ENCODE measurements at regions not wholly inside any gene's neighbourhood (a gene's known extent, or its start where the extent isn't known, plus 50 kb on each side); places are given as distances from the start of the nearest gene placed in this dataset.

- in situ Hi-C loops (cut with MboI; ENCODE audit: low pct_unique_long_range_greater_than_20kb in 2 of 9, low sequenced_read_pairs in 9 of 9, unreplicated experiment in 9 of 9): loop anchor here in 2 of 9 experiments (25.0 kb wide), 1 partner anchor 506 kb away; the partner anchor contains the start of gene SULF2 (in 2 of the 2)
- ATAC-seq (replicated peaks in 6 of 8): peak in 3 of 8 experiments; percentile 14 to 40 (median 40)
- 59 to 77% (median 67%) methylated on average over 3 to 10 of the region's 10 CpGs; no CpG with 5 or more reads in 3 of the 10 experiments for WGBS, 10 experiments
- H3K27ac ChIP-seq: no peak overlapping the region
- peaks cover 33 to 45% of the 10 kb centered on the region in 2 donors for H3K4me1 ChIP-seq (replicated peaks in 1 of 2)
- no peak overlapping the region for H3K4me3 ChIP-seq
Measured at GRCh38 chr20:48292806-48293205, 507.5 kb upstream of the SULF2 start.

- H3K4me1 ChIP-seq (replicated peaks in 1 of 2): peaks cover 40 to 49% of the 10 kb centered on the region in 2 donors
- WGBS, 10 experiments: 60 to 100% (median 75%) methylated on average over 1 to 4 of the region's 4 CpGs; no CpG with 5 or more reads in 1 of the 10 experiments
- H3K4me3 ChIP-seq: no peak overlapping the region
- in situ Hi-C loops (cut with MboI; ENCODE audit: low pct_unique_long_range_greater_than_20kb in 2 of 9, low sequenced_read_pairs in 9 of 9, unreplicated experiment in 9 of 9): loop anchor here in 2 of 9 experiments (25.0 kb wide), 1 partner anchor 505 kb away; the partner anchor contains the start of gene SULF2 (in 2 of the 2)
- no peak for ATAC-seq (replicated peaks in 6 of 8)
- no peak overlapping the region for H3K27ac ChIP-seq
Measured at GRCh38 chr20:48291896-48292295, 506.6 kb upstream of the SULF2 start.

- H3K4me3 ChIP-seq: no peak overlapping the region
- WGBS, 10 experiments: 46 to 100% (median 100%) methylated on average over 1 to 2 of the region's 2 CpGs; no CpG with 5 or more reads in 3 of the 10 experiments
- no peak for ATAC-seq (replicated peaks in 6 of 8)
- in situ Hi-C loops (cut with MboI; ENCODE audit: low pct_unique_long_range_greater_than_20kb in 2 of 9, low sequenced_read_pairs in 9 of 9, unreplicated experiment in 9 of 9): loop anchor here in 2 of 9 experiments (25.0 kb wide), 1 partner anchor 502 kb away; the partner anchor contains the start of gene SULF2 (in 2 of the 2)
- H3K27ac ChIP-seq: no peak overlapping the region
- peaks cover 31 to 39% of the 10 kb centered on the region in 2 donors for H3K4me1 ChIP-seq (replicated peaks in 1 of 2)
Measured at GRCh38 chr20:48288930-48289507, 503.7 kb upstream of the SULF2 start.

GRCh38 chr20:48287552-48288170, 502.4 kb upstream of the SULF2 start:
- WGBS, 10 experiments: 71 to 100% (median 100%) methylated on average over 1 to 4 of the region's 6 CpGs; no CpG with 5 or more reads in 2 of the 10 experiments
- ATAC-seq (replicated peaks in 6 of 8): no peak
- no peak overlapping the region for H3K4me3 ChIP-seq
- peaks cover 35 to 36% of the 10 kb centered on the region in 2 donors for H3K4me1 ChIP-seq (replicated peaks in 1 of 2)
- peak overlapping the region in 1 of 2 donors; percentile 15 for H3K27ac ChIP-seq
- in situ Hi-C loops (cut with MboI; ENCODE audit: low pct_unique_long_range_greater_than_20kb in 2 of 9, low sequenced_read_pairs in 9 of 9, unreplicated experiment in 9 of 9): loop anchor here in 2 of 9 experiments (25.0 kb wide), 1 partner anchor 500 kb away; the partner anchor contains the start of gene SULF2 (in 2 of the 2)

- peak overlapping the region; percentile 15 to 71 for H3K27ac ChIP-seq
- in situ Hi-C loops (cut with MboI; ENCODE audit: low pct_unique_long_range_greater_than_20kb in 2 of 9, low sequenced_read_pairs in 9 of 9, unreplicated experiment in 9 of 9): loop anchor here in 2 of 9 experiments (25.0 kb wide), 1 partner anchor 500 kb away; the partner anchor contains the start of gene SULF2 (in 2 of the 2)
- ATAC-seq (replicated peaks in 6 of 8): peak in 6 of 8 experiments; percentile 41 to 74 (median 64)
- peaks cover 30 to 35% of the 10 kb centered on the region in 2 donors for H3K4me1 ChIP-seq (replicated peaks in 1 of 2)
- no peak overlapping the region for H3K4me3 ChIP-seq
- 0 to 90% (median 40%) methylated on average over 1 to 6 of the region's 7 CpGs; no CpG with 5 or more reads in 1 of the 10 experiments for WGBS, 10 experiments
Measured at GRCh38 chr20:48287021-48287494, 501.8 kb upstream of the SULF2 start.

- WGBS, 10 experiments: 20 to 83% (median 50%) methylated on average over 1 of the region's 1 CpG; no CpG with 5 or more reads in 5 of the 10 experiments
- in situ Hi-C loops (cut with MboI; ENCODE audit: low pct_unique_long_range_greater_than_20kb in 2 of 9, low sequenced_read_pairs in 9 of 9, unreplicated experiment in 9 of 9): loop anchor here in 2 of 9 experiments (25.0 kb wide), 1 partner anchor 499 kb away; the partner anchor contains the start of gene SULF2 (in 2 of the 2)
Measured at GRCh38 chr20:48286601-48287000, 501.3 kb upstream of the SULF2 start.

GRCh38 chr20:48285656-48286055, 500.4 kb upstream of the SULF2 start:
- WGBS, 10 experiments: 0 to 40% (median 0%) methylated on average over 1 of the region's 1 CpG; no CpG with 5 or more reads in 5 of the 10 experiments
- ATAC-seq (replicated peaks in 6 of 8): no peak
- Histone ChIP-seq H3K4me3 (no peak overlapping the region), H3K27ac (no peak overlapping the region), H3K4me1 (replicated peaks in 1 of 2) (peaks cover 39 to 40% of the 10 kb centered on the region in 2 donors)
- in situ Hi-C loops (cut with MboI; ENCODE audit: low pct_unique_long_range_greater_than_20kb in 2 of 9, low sequenced_read_pairs in 9 of 9, unreplicated experiment in 9 of 9): loop anchor here in 2 of 9 experiments (25.0 kb wide), 1 partner anchor 498 kb away; the partner anchor contains the start of gene SULF2 (in 2 of the 2)

More at GRCh38 chr20:48286601-48287000, 501.3 kb upstream of the SULF2 start:
- H3K4me1 ChIP-seq (replicated peaks in 1 of 2): peaks cover 33 to 35% of the 10 kb centered on the region in 2 donors
- no peak overlapping the region for H3K4me3 ChIP-seq
- peak overlapping the region; percentile 15 to 71 for H3K27ac ChIP-seq
- ATAC-seq (replicated peaks in 6 of 8): peak in 5 of 8 experiments; percentile 30 to 60 (median 47)

GRCh38 chr20:48284837-48285236, 499.6 kb upstream of the SULF2 start:
- no peak for ATAC-seq (replicated peaks in 6 of 8)
- Histone ChIP-seq H3K27ac (no peak overlapping the region), H3K4me1 (replicated peaks in 1 of 2) (peaks cover 39 to 40% of the 10 kb centered on the region in 2 donors), H3K4me3 (no peak overlapping the region)
- 43 to 100% (median 100%) methylated on average over 1 to 2 of the region's 2 CpGs; no CpG with 5 or more reads in 4 of the 10 experiments for WGBS, 10 experiments
- in situ Hi-C loops (cut with MboI; ENCODE audit: low pct_unique_long_range_greater_than_20kb in 2 of 9, low sequenced_read_pairs in 9 of 9, unreplicated experiment in 9 of 9): loop anchor here in 2 of 9 experiments (25.0 kb wide), 1 partner anchor 498 kb away; the partner anchor contains the start of gene SULF2 (in 2 of the 2)

GRCh38 chr20:48284315-48284714, 499.0 kb upstream of the SULF2 start:
- Histone ChIP-seq H3K4me1 (replicated peaks in 1 of 2) (peaks cover 39 to 40% of the 10 kb centered on the region in 2 donors), H3K4me3 (no peak overlapping the region), H3K27ac (no peak overlapping the region)
- ATAC-seq (replicated peaks in 6 of 8): peak in 2 of 8 experiments; percentile 14 to 78
- WGBS, 10 experiments: 0 to 100% (median 79%) methylated on average over 2 to 4 of the region's 4 CpGs; no CpG with 5 or more reads in 1 of the 10 experiments
- in situ Hi-C loops (cut with MboI; ENCODE audit: low pct_unique_long_range_greater_than_20kb in 2 of 9, low sequenced_read_pairs in 9 of 9, unreplicated experiment in 9 of 9): loop anchor here in 2 of 9 experiments (25.0 kb wide), 1 partner anchor 497 kb away; the partner anchor contains the start of gene SULF2 (in 2 of the 2)

- in situ Hi-C loops (cut with MboI; ENCODE audit: low pct_unique_long_range_greater_than_20kb in 2 of 9, low sequenced_read_pairs in 9 of 9, unreplicated experiment in 9 of 9): loop anchor here in 2 of 9 experiments (25.0 kb wide), 1 partner anchor 496 kb away; the partner anchor contains the start of gene SULF2 (in 2 of the 2)
- H3K4me3 ChIP-seq: no peak overlapping the region
- peak; percentile 30 to 89 (median 52) for ATAC-seq (replicated peaks in 6 of 8)
- H3K27ac ChIP-seq: no peak overlapping the region
- WGBS, 10 experiments: 17 to 100% (median 75%) methylated on average over 1 to 9 of the region's 13 CpGs; no CpG with 5 or more reads in 2 of the 10 experiments
- H3K4me1 ChIP-seq (replicated peaks in 1 of 2): peaks cover 39 to 40% of the 10 kb centered on the region in 2 donors
Measured at GRCh38 chr20:48283470-48284110, 498.3 kb upstream of the SULF2 start.

GRCh38 chr20:48282591-48283228, 497.4 kb upstream of the SULF2 start:
- in situ Hi-C loops (cut with MboI; ENCODE audit: low pct_unique_long_range_greater_than_20kb in 2 of 9, low sequenced_read_pairs in 9 of 9, unreplicated experiment in 9 of 9): loop anchor here in 2 of 9 experiments (25.0 kb wide), 1 partner anchor 495 kb away; the partner anchor contains the start of gene SULF2 (in 2 of the 2)
- 77 to 100% (median 96%) methylated on average over 1 to 4 of the region's 4 CpGs; no CpG with 5 or more reads in 6 of the 10 experiments for WGBS, 10 experiments
- H3K27ac ChIP-seq: no peak overlapping the region
- no peak overlapping the region for H3K4me3 ChIP-seq
- H3K4me1 ChIP-seq (replicated peaks in 1 of 2): peaks cover 39 to 40% of the 10 kb centered on the region in 2 donors
- ATAC-seq (replicated peaks in 6 of 8): peak in 1 of 8 experiments; percentile 28

Data from motor neuron (in vitro differentiated cells).